Upper lobe of left lung (tissue), 4 donors: ENCODE measurements at regions not wholly inside any gene's neighbourhood (a gene's known extent, or its start where the extent isn't known, plus 50 kb on each side); places are given as distances from the start of the nearest gene placed in this dataset.

Experiments
- CTCF ChIP-seq, 6 experiments: fragments of 450-650 bp in 4 of 6; fragments of 200-600 bp in 2 of 6; sonication (generic) in 2 of 6; IDR thresholded peaks; one replicate each; pipeline ENCODE4 v1.5.1; 2016 to 2019; ENCODE audit warnings: antibody characterized with exemption in 6 of 6
- EP300 ChIP-seq, 4 donors: sonication (generic); formaldehyde crosslinking; IDR thresholded peaks; one replicate each; pipeline ENCODE4 v1.5.1; 2017; ENCODE audit warnings: antibody characterized with exemption in 4 of 4, control low read depth in 2 of 4
- POLR2A ChIP-seq, 4 donors: fragments of 450-650 bp; IDR thresholded peaks; one replicate each; pipeline ENCODE4 v1.5.1; 2016 to 2017; ENCODE audit warnings: antibody characterized with exemption in 4 of 4, mild to moderate bottlenecking in 2 of 4
- POLR2AphosphoS5 ChIP-seq, 2 donors: sonication (generic); formaldehyde crosslinking; IDR thresholded peaks; one replicate each; pipeline ENCODE4 v1.5.1; 2017; ENCODE audit warnings: antibody characterized with exemption in 2 of 2

GRCh38 chr13:34412817-34413375 lies 529.2 kb upstream of the NBEA start:
- no peak for TF ChIP-seq CTCF (IDR thresholded peaks at IDR 0.05)
- TF ChIP-seq POLR2A (IDR thresholded peaks at IDR 0.05) = no peak
- TF ChIP-seq POLR2AphosphoS5 (IDR thresholded peaks at IDR 0.05) = no peak
- TF ChIP-seq EP300 (IDR thresholded peaks at IDR 0.05) = no peak
